VCaP (cell line): ENCODE measurements at regions not wholly inside any gene's neighbourhood (a gene's known extent, or its start where the extent isn't known, plus 50 kb on each side); places are given as distances from the start of the nearest gene placed in this dataset.

Experiments
- H3K27ac ChIP-seq: fragments of 450-650 bp; 2 replicates; pipeline ENCODE4 v1.5.1; 2017
- TF ChIP-seq, protein P1 (sequence below): fragments of 450-650 bp; conservative IDR thresholded peaks from 2 replicates; pipeline ENCODE4 v1.5.1; 2017; ENCODE audit warnings: mild to moderate bottlenecking, moderate library complexity

DNA sequence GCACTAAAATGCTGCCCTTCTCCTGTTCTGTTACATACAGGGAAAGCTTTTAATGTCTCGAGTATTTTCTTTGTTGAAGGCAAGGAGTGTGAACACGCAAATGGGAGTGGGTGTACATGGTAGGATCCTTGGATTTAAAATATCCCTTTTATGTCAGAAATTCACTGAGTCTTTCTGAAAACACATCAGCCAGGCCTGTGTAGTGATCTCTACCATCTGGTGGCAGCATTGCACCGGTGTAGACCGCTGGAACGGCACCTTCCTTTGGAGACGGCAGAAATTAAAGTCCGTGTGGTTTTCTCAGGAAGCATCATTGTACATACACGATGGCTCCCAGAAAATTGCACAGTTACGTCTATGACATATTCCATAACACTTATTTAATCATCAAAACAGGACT lies 515.8 kb downstream of the GALR1 start:
- TF ChIP-seq, protein P1, sequence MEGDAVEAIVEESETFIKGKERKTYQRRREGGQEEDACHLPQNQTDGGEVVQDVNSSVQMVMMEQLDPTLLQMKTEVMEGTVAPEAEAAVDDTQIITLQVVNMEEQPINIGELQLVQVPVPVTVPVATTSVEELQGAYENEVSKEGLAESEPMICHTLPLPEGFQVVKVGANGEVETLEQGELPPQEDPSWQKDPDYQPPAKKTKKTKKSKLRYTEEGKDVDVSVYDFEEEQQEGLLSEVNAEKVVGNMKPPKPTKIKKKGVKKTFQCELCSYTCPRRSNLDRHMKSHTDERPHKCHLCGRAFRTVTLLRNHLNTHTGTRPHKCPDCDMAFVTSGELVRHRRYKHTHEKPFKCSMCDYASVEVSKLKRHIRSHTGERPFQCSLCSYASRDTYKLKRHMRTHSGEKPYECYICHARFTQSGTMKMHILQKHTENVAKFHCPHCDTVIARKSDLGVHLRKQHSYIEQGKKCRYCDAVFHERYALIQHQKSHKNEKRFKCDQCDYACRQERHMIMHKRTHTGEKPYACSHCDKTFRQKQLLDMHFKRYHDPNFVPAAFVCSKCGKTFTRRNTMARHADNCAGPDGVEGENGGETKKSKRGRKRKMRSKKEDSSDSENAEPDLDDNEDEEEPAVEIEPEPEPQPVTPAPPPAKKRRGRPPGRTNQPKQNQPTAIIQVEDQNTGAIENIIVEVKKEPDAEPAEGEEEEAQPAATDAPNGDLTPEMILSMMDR: peak; percentile 86
- no peak overlapping the region for H3K27ac ChIP-seq

DNA sequence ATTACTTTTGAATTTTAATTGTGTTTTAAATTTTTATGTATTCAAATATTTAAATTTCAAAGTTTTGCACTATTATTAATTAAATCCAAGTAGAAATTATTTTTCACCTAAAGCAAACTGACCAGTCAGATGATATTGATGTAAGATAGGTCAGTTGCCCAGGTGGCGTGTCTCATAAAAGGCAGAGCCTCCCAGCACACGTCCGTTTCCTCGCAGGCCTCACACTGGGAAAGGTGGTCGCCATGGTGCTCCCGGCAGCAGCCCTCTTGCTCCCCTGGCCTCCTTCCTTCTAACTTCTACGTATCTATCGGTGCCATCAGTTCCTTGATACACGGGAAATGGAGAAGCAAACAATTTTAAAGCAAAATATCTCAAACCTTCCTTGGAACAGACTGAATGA lies 516.8 kb downstream of the GALR1 start:
- H3K27ac ChIP-seq: no peak overlapping the region
- TF ChIP-seq, protein P1: no peak

- TF ChIP-seq, protein P1: no peak
- H3K27ac ChIP-seq: no peak overlapping the region
These were observed 522.5 kb downstream of the GALR1 start for GRCh38 chr18:77772177-77772576.

- TF ChIP-seq, protein P1: no peak
- no peak overlapping the region for H3K27ac ChIP-seq
These were observed 526.5 kb downstream of the GALR1 start for GRCh38 chr18:77776104-77776503.

GRCh38 chr18:77777163-77777562 lies 527.5 kb downstream of the GALR1 start:
- no peak overlapping the region for H3K27ac ChIP-seq
- TF ChIP-seq, protein P1: no peak

- H3K27ac ChIP-seq: no peak overlapping the region
- TF ChIP-seq, protein P1: no peak
These were observed 535.2 kb downstream of the GALR1 start for GRCh38 chr18:77784759-77785379.

DNA sequence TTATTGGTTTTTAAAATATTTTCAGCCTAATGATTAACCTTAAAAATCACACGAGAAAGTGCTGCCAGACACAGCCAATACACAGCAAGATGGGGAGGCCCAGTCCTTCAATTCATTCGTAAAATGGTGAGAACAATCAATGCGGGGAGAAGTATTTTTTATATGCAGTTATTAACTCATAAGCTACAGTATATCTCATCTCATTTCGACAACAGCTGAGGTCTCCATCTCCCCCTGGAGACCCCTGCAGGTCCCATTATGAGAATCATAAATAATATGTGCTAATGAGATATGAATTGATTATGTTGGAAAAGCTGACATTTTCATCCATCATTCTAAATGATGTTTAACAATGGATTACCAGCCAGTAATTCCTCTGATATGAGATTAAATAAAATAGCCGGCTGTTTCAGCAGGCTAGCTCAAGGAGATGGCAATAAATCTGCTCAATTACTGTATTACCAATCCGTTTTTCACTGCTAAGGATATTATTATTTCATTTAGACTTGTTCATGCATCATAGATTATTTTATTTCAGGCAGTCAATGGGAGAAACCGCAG lies 535.8 kb downstream of the GALR1 start:
- H3K27ac ChIP-seq: no peak overlapping the region
- TF ChIP-seq, protein P1: no peak
